ENCODE measurements at regions not wholly inside any gene's neighbourhood (a gene's known extent, or its start where the extent isn't known, plus 50 kb on each side); places are given as distances from the start of the nearest gene placed in this dataset.

DNA sequence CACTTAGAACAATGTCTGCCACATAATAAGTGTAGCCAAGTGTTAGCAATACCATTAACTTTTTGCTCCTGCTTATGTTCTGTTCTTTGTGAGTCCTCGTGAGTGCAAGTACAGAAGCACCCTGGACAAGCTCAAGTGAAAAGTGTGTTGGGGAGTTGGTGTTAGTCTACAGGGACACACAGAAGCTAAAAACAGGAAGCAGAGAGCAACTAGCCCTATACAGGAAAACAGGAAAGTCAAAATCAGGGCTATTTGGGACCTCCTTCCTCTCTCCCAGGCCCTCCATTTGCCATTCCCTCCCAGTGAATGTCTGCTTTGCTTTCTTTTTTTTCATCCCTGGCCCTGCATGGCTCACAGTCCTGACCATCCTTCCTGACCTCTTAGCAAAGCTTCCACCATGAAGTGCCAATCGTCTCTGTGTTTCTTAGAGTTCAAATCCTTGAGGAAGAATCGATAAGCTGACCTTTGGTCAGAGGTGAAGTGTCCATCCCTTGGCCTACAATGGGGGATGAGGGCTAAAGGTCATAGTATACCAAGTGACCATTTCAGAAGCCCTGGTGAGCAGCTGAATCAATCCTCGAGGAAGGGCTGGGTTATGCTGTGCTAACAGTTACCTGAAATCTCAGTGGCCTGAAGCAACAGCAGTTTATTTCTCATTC is 328.2 kb downstream of the SHQ1 start:
- DNase-seq = no peak
- Histone ChIP-seq H3K27ac (no peak overlapping the region), H3K27me3 (no peaks in the 10 kb centered on the region), H3K4me1 (no peaks in the 10 kb centered on the region), H3K4me3 (no peak overlapping the region), H3K36me3 (ENCODE audit: low read depth, missing control alignments) (no peaks in the 10 kb centered on the region), H3K9me3 (no peaks in the 10 kb centered on the region)
- 85 to 89% methylated on average over 3 to 4 of the region's 4 CpGs for WGBS, 2 donors
- TF ChIP-seq POLR2A (IDR thresholded peaks at IDR 0.05) = no peak
- TF ChIP-seq, protein P1, sequence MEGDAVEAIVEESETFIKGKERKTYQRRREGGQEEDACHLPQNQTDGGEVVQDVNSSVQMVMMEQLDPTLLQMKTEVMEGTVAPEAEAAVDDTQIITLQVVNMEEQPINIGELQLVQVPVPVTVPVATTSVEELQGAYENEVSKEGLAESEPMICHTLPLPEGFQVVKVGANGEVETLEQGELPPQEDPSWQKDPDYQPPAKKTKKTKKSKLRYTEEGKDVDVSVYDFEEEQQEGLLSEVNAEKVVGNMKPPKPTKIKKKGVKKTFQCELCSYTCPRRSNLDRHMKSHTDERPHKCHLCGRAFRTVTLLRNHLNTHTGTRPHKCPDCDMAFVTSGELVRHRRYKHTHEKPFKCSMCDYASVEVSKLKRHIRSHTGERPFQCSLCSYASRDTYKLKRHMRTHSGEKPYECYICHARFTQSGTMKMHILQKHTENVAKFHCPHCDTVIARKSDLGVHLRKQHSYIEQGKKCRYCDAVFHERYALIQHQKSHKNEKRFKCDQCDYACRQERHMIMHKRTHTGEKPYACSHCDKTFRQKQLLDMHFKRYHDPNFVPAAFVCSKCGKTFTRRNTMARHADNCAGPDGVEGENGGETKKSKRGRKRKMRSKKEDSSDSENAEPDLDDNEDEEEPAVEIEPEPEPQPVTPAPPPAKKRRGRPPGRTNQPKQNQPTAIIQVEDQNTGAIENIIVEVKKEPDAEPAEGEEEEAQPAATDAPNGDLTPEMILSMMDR (IDR thresholded peaks at IDR 0.05) = no peak
- intact Hi-C loops (cut with DNase I; ENCODE audit: low total_unique reads) = no loop called here

DNA sequence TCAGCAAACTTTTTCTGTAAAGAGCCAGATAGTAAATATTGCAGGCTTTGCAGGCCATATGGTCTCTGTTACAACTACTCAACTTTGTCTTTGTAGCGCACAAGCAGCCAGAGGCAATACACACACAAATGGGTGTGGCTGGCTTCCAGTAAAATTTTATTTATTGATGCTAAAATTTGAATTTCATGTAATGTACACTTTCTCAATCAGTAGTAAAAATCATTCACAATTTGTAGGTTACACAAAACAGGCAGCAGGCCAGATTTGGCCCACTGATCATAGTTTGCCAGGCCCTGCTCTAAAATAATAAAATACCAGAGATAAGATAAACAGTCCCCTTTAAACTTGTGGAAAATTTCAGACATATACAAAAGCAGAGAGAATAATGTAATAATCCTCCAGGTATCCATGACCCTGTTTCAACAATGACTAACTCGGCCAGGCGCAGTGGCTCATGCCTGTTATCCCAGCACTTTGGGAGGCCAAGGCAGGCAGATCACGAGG is 330.3 kb downstream of the SHQ1 start:
- Histone ChIP-seq H3K4me3 (no peak overlapping the region), H3K27me3 (no peaks in the 10 kb centered on the region), H3K4me1 (no peaks in the 10 kb centered on the region), H3K36me3 (ENCODE audit: low read depth, missing control alignments) (no peaks in the 10 kb centered on the region), H3K27ac (no peak overlapping the region), H3K9me3 (no peaks in the 10 kb centered on the region)
- intact Hi-C loops (cut with DNase I; ENCODE audit: low total_unique reads) = no loop called here
- DNase-seq = no peak
- TF ChIP-seq POLR2A (IDR thresholded peaks at IDR 0.05) = no peak
- TF ChIP-seq, protein P1 (IDR thresholded peaks at IDR 0.05) = no peak
- WGBS, 2 donors = 91 to 92% methylated on average over 4 of the region's 4 CpGs

DNA sequence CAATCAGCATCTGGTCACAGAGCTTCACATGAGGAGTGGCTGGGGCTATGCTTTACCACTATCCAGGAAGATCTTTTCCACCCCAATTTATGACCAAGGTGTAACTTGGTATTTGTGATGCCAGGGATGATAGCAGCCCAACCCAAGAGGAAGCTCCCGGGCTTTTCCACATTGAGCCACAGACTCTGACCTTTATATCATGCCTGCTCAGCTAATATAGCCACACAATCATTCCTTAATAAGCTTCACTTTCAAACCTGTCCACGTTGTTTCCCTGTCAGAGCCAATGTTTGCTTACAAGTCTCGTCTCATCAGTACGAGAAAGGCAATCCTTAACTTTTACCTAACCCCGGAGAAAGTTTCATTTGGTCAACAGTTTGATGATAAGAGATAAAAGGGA is 330.9 kb downstream of the SHQ1 start:
- Histone ChIP-seq H3K9me3 (no peaks in the 10 kb centered on the region), H3K36me3 (ENCODE audit: low read depth, missing control alignments) (no peaks in the 10 kb centered on the region), H3K4me1 (no peaks in the 10 kb centered on the region), H3K27ac (no peak overlapping the region), H3K4me3 (no peak overlapping the region), H3K27me3 (no peaks in the 10 kb centered on the region)
- intact Hi-C loops (cut with DNase I; ENCODE audit: low total_unique reads) = no loop called here
- 88 to 95% methylated on average over 5 of the region's 5 CpGs for WGBS, 2 donors
- TF ChIP-seq, protein P1 (IDR thresholded peaks at IDR 0.05) = no peak
- no peak for TF ChIP-seq POLR2A (IDR thresholded peaks at IDR 0.05)
- no peak for DNase-seq

DNA sequence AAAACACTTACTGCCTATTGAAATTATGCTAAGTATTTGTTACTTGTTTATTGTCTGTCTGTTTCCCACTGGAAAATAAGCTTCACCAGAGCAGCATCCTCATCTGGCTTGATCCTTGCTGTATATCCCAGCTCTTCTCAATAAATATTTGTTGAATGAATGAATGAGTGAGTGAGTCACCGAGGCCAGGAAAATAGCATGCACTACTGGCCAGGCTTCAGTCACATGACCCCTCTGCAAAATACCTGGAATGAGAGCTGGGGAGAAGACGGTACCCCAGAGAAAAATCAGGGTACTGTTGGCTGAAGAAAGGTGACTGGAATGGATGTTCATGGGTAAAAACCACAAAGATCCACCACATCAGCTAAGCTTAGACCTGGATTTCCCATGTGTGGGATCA is 331.9 kb downstream of the SHQ1 start:
- no peak for DNase-seq
- Histone ChIP-seq H3K9me3 (no peaks in the 10 kb centered on the region), H3K27ac (no peak overlapping the region), H3K27me3 (no peaks in the 10 kb centered on the region), H3K4me1 (no peaks in the 10 kb centered on the region), H3K4me3 (no peak overlapping the region), H3K36me3 (ENCODE audit: low read depth, missing control alignments) (no peaks in the 10 kb centered on the region)
- no peak for TF ChIP-seq POLR2A (IDR thresholded peaks at IDR 0.05)
- TF ChIP-seq, protein P1 (IDR thresholded peaks at IDR 0.05) = no peak
- intact Hi-C loops (cut with DNase I; ENCODE audit: low total_unique reads) = no loop called here
- WGBS, 2 donors = 97 to 98% methylated on average over 2 of the region's 2 CpGs

DNA sequence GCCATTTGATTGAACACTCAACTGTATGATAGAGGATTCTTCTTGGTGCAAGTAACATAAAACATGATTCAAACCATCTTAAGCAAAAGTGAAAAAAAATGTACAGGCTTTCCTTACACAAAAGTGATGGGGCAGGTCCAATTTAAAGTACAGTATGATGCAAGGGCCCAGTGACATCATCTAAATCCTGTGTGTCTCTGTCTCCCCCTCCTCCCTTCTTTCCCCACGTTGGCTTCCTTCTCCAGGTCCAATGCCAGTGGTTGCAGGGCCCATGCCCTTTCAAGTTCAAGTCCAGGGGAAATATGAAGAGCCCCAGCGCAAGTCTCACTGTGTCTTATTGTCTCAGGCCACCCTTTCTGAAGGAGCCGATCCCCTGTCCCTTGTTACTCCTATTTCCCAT is 332.3 kb downstream of the SHQ1 start:
- Histone ChIP-seq H3K4me1 (no peaks in the 10 kb centered on the region), H3K9me3 (no peaks in the 10 kb centered on the region), H3K27me3 (no peaks in the 10 kb centered on the region), H3K27ac (no peak overlapping the region), H3K36me3 (ENCODE audit: low read depth, missing control alignments) (no peaks in the 10 kb centered on the region), H3K4me3 (no peak overlapping the region)
- TF ChIP-seq POLR2A (IDR thresholded peaks at IDR 0.05) = no peak
- TF ChIP-seq, protein P1 (IDR thresholded peaks at IDR 0.05) = no peak
- intact Hi-C loops (cut with DNase I; ENCODE audit: low total_unique reads) = no loop called here
- 86 to 96% methylated on average over 3 of the region's 3 CpGs for WGBS, 2 donors
- no peak for DNase-seq

Data from testis (tissue), 2 donors.